ENCODE measurements at regions not wholly inside any gene's neighbourhood (a gene's known extent, or its start where the extent isn't known, plus 50 kb on each side); places are given as distances from the start of the nearest gene placed in this dataset.
A peak's percentile ranks its signal among the peaks of the same experiment; 100 is the strongest.

DNA sequence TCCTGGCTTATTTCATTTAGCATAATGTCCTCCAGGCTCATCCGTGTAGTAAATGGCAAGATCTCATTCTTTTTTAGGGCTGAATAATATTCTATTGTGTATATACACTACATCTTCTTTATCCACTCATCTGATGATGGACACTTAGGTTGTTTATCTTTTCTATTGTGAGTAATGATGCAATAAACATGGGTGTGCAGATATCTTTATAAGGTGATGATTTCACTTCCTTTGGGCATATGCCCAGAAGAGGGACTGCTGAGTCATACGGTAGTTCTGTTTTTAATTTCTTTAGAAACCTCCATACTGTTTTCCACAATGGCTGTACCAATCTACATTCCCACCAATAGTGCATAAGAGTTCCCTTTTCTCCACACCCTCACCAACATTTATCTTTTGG lies 317.6 kb upstream of the CNKSR2 start:
- no peak for FAIRE-seq

GRCh38 chrX:21047034-21047455 lies 327.2 kb upstream of the CNKSR2 start:
- no peak for FAIRE-seq

GRCh38 chrX:21014326-21014725 lies 359.9 kb upstream of the CNKSR2 start:
- FAIRE-seq = no peak

DNA sequence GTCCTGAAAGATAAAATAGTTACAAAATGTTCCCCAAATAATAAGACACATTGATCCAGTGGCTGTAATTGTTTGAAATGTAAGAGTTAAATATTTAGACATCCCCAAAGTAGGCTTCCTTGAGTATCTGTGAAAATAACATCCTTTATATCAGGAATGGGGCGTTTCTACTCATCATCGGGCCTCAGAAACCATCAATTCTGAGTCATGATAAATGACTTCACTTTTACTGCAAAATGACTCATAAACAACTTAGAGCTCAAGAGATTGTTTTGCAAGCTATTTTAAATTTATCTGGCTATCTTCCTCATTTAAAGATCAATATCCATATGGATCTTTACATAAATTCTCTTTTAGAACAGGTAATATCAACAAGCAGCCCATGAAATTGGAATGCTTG lies 369.4 kb upstream of the CNKSR2 start:
- peak; percentile 24 for FAIRE-seq

DNA sequence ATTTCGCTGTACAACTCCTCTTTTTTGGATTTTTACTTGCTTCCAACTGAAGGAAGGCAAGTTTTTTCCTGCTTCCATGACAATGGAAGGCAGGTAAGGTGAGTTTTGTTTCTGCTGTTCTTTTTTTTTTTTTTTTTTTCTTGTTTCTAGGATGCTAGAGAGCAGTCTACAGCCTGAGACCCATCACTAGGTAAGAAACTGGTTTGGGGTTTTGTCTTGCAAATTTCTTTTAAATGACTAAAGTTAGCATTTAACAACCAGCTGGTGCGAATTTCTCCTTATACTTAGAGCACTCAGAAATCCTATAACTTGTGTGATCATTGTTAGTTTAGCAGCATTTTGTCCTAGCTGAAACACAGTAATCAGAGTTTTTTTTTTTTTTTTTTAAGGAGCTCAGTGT lies 378.4 kb upstream of the CNKSR2 start:
- FAIRE-seq = peak; percentile 28

DNA sequence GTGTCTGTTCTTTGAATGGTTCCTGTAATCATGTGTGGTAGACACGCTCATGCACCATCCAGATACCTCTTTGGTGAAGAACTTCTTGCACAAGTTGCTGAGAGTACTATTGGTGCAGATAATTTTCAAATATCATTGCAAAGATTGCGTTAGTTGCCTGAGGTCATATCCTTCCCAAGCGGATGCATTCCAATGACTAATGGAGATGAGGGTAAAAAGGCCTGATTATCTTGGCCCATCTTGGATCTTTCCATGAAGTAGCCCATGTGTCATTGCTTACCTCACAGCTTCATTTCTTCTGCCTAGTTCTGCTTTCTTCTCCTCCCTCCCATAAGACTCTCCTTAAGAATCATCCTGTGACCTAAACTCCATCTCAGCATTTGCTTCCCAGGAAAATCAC lies 384.9 kb upstream of the CNKSR2 start:
- FAIRE-seq = no peak

- FAIRE-seq = no peak
These were observed 385.4 kb upstream of the CNKSR2 start for GRCh38 chrX:20988804-20989203.

GRCh38 chrX:20988118-20988517 lies 386.1 kb upstream of the CNKSR2 start:
- no peak for FAIRE-seq

DNA sequence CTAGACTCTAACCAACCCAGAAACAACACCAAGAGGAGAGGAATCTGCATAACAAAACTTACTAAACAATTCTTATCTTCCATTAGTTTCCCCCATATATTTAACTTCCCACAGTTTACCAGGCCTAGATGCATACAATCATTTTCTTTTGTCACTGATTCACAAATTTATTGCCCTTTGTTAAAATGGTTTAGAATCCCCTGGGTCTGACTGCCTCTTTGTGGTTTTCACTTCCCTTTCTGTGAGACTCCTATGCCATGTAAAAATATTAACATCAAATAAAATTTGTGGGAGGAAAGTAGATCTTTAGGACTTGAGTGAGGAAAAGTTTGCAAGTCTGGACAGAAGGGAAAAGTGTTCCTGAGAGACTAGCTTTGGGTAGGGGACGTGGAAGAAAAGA lies 393.8 kb upstream of the CNKSR2 start:
- FAIRE-seq = no peak

- FAIRE-seq = no peak
These were observed 399.9 kb upstream of the CNKSR2 start for GRCh38 chrX:20974326-20974725.

DNA sequence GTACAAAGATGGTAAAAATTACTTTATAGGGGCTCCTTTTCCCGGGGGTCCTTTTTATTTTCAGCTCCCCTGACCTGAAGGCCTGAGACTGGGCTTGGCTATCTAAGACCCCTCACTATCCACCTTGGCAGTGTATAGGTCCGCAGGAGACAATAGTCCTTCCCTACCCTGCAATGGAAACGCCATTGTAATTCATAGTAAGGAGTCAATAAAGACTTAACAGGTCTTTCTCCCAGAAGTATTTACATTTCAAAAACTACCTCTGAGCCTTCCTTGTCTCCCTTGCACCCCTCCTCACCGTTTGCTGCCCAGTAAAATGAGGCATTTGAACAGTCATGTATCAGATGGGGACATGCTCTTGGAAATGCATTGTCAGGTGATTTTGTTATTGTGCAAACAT lies 401.2 kb upstream of the CNKSR2 start:
- FAIRE-seq = no peak

GRCh38 chrX:20971250-20971649 lies 403.0 kb upstream of the CNKSR2 start:
- FAIRE-seq = peak; percentile 91

- peak; percentile 65 for FAIRE-seq
These were observed 404.7 kb upstream of the CNKSR2 start for GRCh38 chrX:20969565-20969964.

GRCh38 chrX:20968996-20969395 lies 405.2 kb upstream of the CNKSR2 start:
- no peak for FAIRE-seq

GRCh38 chrX:20967725-20968124 lies 406.5 kb upstream of the CNKSR2 start:
- FAIRE-seq = peak; percentile 60

GRCh38 chrX:20965270-20966044 lies 408.8 kb upstream of the CNKSR2 start:
- FAIRE-seq = no peak

GRCh38 chrX:20954014-20954413 lies 420.2 kb upstream of the CNKSR2 start:
- FAIRE-seq = no peak

- FAIRE-seq = no peak
These were observed 422.0 kb upstream of the CNKSR2 start for GRCh38 chrX:20952180-20952579.

DNA sequence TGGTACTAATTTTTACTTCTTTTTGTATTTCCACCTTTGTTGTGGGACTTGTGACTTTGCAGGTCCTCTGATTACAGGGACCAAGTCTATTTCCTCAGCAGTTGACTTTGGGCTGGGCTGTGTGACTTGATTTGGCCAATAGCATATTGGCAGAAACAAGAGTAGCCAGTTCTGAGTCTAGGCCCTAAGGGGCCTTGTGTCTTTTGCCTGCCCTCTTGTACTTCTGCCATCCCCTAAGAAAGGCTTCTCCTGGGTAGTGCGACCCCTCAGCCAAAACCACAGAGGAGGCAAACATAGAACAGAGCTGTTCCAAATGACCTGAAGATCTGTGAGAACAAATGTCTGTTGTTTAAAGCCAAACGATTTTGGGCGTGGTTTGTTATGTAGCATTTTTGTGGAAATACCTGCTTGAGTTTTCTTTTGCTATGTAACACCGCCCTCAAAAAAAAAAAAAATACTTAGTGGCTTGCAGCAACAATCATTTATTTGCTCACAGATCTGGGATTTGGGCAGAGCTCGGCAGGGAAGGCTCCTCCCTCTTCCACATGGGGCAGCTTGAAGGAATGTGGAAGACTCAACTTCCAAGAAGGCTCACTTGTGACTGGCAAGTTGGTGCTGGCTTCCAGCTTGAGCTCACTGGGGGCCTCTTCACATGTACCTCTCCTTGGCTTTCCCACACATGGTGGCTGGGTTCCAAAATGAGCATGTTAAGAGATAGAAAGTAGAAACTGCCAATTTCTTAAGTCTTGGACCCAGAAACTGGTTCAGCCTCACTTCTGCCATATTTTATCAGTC lies 423.0 kb upstream of the CNKSR2 start:
- no peak for FAIRE-seq

DNA sequence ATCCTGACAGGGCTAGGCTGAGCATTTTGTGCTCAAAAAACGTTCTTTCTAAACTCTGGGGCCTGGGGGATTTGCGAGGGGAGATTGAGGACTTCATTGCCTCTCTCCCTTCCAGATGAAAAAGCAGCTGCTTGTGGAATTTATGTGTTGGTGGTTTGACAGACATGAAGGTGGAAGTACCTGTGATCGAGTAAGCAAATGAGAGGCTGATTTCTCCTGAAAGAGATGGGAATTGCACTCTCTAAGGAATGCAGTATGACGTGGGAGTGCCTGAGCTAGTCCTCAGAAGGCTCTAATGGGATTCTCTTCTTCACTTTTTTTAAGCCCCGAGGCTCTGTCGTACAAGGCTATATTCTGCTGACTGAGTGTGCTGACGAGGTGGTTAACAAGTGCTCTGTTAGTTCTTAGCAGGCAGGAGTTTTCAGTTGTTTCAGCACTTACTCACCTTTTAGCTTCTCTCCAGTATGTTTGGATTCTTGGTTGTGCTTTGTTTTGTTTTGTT lies 426.8 kb upstream of the CNKSR2 start:
- FAIRE-seq = no peak

- no peak for FAIRE-seq
These were observed 460.5 kb upstream of the CNKSR2 start for GRCh38 chrX:20913760-20914159.

- FAIRE-seq = no peak
These were observed 467.6 kb upstream of the CNKSR2 start for GRCh38 chrX:20906571-20906970.

DNA sequence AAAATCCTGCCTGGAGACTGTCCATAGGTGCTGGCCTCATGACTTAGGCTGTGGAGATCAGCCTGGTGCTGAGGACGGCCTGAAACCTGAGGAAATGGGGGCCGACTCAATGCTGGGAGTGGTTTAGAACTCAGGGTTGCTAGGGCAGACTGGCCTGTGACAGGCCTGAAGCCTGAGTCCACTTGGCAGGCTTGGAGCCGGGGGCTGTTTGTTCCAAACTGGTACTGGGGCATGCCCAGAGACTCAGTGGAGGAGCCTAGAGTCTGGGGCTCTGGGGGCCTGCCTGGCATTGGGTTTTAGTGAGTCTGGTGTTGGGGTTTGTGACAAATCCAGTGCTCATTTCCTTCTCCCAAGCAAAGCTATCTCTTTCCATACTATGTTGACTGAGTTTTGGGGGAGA lies 489.7 kb upstream of the CNKSR2 start:
- FAIRE-seq = no peak

DNA sequence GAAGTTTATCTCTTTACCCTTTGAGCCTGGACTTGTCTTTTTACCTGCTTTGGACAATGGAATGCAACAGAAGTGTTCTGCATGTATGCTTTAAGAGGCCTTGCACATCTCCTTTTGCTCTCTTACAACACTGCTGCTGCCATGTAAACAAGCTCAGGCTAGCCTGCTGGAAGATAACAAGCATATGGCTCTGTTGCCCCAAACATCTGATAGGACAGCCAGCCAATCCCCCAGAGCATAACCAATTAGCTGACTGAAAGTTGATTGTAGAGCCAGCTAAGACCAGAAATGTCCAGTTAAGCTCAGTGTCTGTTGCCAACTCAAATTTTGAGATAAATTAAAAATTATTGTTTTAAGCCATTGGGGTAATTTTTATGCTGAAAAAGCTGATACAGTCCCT lies 510.6 kb upstream of the CNKSR2 start:
- no peak for FAIRE-seq
